ENCODE measurements at regions not wholly inside any gene's neighbourhood (a gene's known extent, or its start where the extent isn't known, plus 50 kb on each side); places are given as distances from the start of the nearest gene placed in this dataset.

GRCh38 chr7:51456431-51457060 lies 139.9 kb upstream of the COBL start:
- DNase-seq (ENCODE audit: low read depth), result no peak
- H3K4me3 ChIP-seq (replicated peaks; ENCODE audit: low read depth, low read length), result no peak overlapping the region
- TF ChIP-seq CTCF (IDR thresholded peaks at IDR 0.05; ENCODE audit: low read length, missing control alignments), result no peak

- DNase-seq (ENCODE audit: low read depth), result no peak
- TF ChIP-seq CTCF (IDR thresholded peaks at IDR 0.05; ENCODE audit: low read length, missing control alignments), result no peak
- no peak overlapping the region for H3K4me3 ChIP-seq (replicated peaks; ENCODE audit: low read depth, low read length)
These were observed 139.3 kb upstream of the COBL start for GRCh38 chr7:51455948-51456347.

DNA sequence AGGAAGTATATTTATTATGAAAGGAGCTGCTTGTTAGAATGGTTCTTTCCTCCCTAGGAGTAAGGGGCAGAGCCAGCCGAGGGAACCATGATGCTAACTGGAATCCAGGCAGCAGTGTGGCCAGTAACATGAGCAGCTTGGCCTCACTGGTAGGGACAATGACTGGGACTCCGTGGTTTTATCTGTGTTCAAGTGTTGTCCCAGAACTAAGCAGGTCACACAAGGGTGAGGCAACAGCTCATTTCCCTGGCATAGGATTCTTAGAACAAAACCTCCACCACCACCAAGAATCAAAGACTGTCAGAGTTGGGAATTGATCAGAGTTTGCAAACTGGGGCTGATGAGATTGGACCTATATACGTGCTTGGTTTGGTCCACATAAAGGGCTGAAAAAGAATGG lies 138.9 kb upstream of the COBL start:
- TF ChIP-seq CTCF (IDR thresholded peaks at IDR 0.05; ENCODE audit: low read length, missing control alignments), result no peak
- no peak overlapping the region for H3K4me3 ChIP-seq (replicated peaks; ENCODE audit: low read depth, low read length)
- DNase-seq (ENCODE audit: low read depth), result no peak

- H3K4me3 ChIP-seq (replicated peaks; ENCODE audit: low read depth, low read length), result no peak overlapping the region
- DNase-seq (ENCODE audit: low read depth), result no peak
- no peak for TF ChIP-seq CTCF (IDR thresholded peaks at IDR 0.05; ENCODE audit: low read length, missing control alignments)
These were observed 138.5 kb upstream of the COBL start for GRCh38 chr7:51455086-51455485.

DNA sequence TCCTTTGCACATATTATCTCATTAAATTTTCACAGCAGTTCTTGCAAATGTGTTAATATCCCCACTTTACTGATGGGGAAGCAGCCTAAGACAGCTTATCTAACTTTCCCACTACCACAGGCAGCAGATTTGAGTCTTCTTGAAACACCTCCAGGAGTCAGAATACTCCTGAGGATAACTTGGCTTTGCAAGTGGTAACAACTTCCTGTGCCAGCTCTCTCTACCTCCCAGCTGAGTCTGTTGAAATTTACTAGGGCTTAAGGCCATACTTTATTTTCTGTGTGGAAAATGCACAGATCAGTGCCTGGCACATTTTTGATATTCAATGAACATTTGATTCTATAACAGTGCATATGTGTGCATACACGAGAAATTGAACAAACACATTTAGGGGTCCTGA lies 136.1 kb upstream of the COBL start:
- no peak for DNase-seq (ENCODE audit: low read depth)
- TF ChIP-seq CTCF (IDR thresholded peaks at IDR 0.05; ENCODE audit: low read length, missing control alignments), result no peak
- no peak overlapping the region for H3K4me3 ChIP-seq (replicated peaks; ENCODE audit: low read depth, low read length)

GRCh38 chr7:51451751-51452476 lies 135.3 kb upstream of the COBL start:
- no peak for DNase-seq (ENCODE audit: low read depth)
- no peak for TF ChIP-seq CTCF (IDR thresholded peaks at IDR 0.05; ENCODE audit: low read length, missing control alignments)
- H3K4me3 ChIP-seq (replicated peaks; ENCODE audit: low read depth, low read length), result no peak overlapping the region

DNA sequence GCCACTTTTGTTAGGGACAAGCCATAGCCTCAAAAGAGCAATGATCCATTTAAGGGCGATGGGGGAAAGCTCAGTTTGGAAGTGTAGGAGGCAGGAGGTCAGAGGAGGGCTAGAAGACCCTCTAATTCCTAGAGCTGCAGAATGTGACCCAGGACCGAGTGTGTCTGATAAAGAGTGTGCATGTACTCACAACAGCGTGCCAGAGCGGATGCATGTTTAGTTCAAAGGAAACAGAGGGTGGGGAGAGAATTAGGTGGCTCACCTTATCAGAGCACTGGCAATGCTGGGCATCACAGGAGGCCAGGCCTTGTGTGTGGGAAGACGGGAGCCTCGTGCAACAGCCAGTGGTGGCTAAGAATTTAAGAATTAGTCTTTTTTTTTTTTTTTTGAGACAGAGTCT lies 133.9 kb upstream of the COBL start:
- H3K4me3 ChIP-seq (replicated peaks; ENCODE audit: low read depth, low read length), result no peak overlapping the region
- no peak for DNase-seq (ENCODE audit: low read depth)
- no peak for TF ChIP-seq CTCF (IDR thresholded peaks at IDR 0.05; ENCODE audit: low read length, missing control alignments)
